ENCODE measurements at regions not wholly inside any gene's neighbourhood (a gene's known extent, or its start where the extent isn't known, plus 50 kb on each side); places are given as distances from the start of the nearest gene placed in this dataset.

DNA sequence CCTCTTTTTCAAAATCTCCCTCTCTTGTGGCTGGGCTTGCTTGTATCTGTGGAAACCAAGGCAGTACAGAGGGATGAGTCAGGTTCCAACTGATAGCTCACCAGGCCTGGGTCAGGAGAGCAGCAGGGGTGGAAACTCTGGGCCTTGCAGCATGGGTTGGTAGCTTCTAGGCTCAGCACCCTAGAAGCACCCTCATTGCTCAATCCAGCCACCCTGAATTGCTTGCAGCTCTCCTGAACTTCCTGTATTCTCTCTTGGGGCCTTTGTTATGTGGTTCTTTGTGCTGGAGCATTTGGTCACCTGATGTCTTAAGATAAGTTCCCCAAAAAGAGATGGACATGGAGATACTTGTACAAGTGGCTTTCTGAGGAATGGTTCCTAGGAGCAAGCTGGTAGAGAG, 169.4 kb downstream of the IRX5 start:
- no peak overlapping the region for H3K4ac ChIP-seq (ENCODE audit: low read depth, low read length)
- peaks cover 8% of the 10 kb centered on the region; the same call in 1 of the 2 replicates for H3K9me3 ChIP-seq (ENCODE audit: control insufficient read depth, insufficient read depth, low read length)
- no peaks in the 10 kb centered on the region for H3K9me1 ChIP-seq (ENCODE audit: insufficient read depth, low read length)
- H3K14ac ChIP-seq (replicated peaks; ENCODE audit: low read depth, low read length): no peak overlapping the region
- H2AFZ ChIP-seq (replicated peaks; ENCODE audit: low read length, poor library complexity): no peak overlapping the region
- no peak overlapping the region for H3K23ac ChIP-seq (ENCODE audit: low read depth, low read length)
- no peaks in the 10 kb centered on the region for H3K4me1 ChIP-seq (ENCODE audit: control insufficient read depth, insufficient read depth, low read length)
- no peaks in the 10 kb centered on the region for H3K27me3 ChIP-seq (ENCODE audit: control insufficient read depth, insufficient read depth, low read length)
- no peaks in the 10 kb centered on the region for H3K36me3 ChIP-seq (ENCODE audit: control insufficient read depth, insufficient read depth, low read length)
- ATAC-seq (ENCODE audit: low read depth): no peak
- intact Hi-C loops (cut with micrococcal nuclease): no loop called here
- H4K91ac ChIP-seq (ENCODE audit: insufficient read depth, low read depth, low read length): no peak overlapping the region
- H2BK15ac ChIP-seq (ENCODE audit: low read depth, low read length): no peak overlapping the region
- no peak overlapping the region for H4K8ac ChIP-seq (ENCODE audit: low read depth in 2 of 2, low read length in 2 of 2)
- dilution Hi-C loops (cut with HindIII; ENCODE audit: low sequenced_read_pairs, unreplicated experiment): no loop called here
- H3K27ac ChIP-seq (ENCODE audit: insufficient read depth, low read length): no peak overlapping the region
- no peak overlapping the region for H2BK120ac ChIP-seq (ENCODE audit: low read depth, low read length)
- H3K9ac ChIP-seq (ENCODE audit: low read depth, low read length): no peak overlapping the region
- H2AK9ac ChIP-seq (replicated peaks; ENCODE audit: low read depth, low read length, poor library complexity): no peak overlapping the region
- no peak overlapping the region for H2BK20ac ChIP-seq (ENCODE audit: low read depth, low read length)
- H2AK5ac ChIP-seq (ENCODE audit: low read depth, low read length): no peak overlapping the region
- no peak overlapping the region for H3K56ac ChIP-seq (ENCODE audit: extremely low read depth, insufficient read depth, low read length)
- BruUV-seq (replicated peaks): no TSS peak
- POLR2A ChIA-PET (ENCODE audit: unreplicated experiment): no interaction called here
- no peak overlapping the region for H2BK5ac ChIP-seq (ENCODE audit: low read depth, low read length, poor library complexity, severe bottlenecking)
- in situ Hi-C loops (cut with MboI; ENCODE audit: low sequenced_read_pairs): no loop called here
- no peak overlapping the region for H4K5ac ChIP-seq (ENCODE audit: low read depth, low read length)
- H3K4me2 ChIP-seq (ENCODE audit: low read depth, low read length): no peak overlapping the region
- no peak overlapping the region for H3K18ac ChIP-seq (ENCODE audit: low read depth, low read length)
- TF ChIP-seq MAZ (IDR thresholded peaks at IDR 0.05; ENCODE audit: borderline replicate concordance, low read depth, low read length) (no peak), BHLHE40 (IDR thresholded peaks at IDR 0.05; ENCODE audit: low read depth, low read length) (no peak), SMC3 (IDR thresholded peaks at IDR 0.05; ENCODE audit: low read depth, low read length) (no peak), FOS (IDR thresholded peaks at IDR 0.05; ENCODE audit: low read depth, low read length) (no peak), RCOR1 (IDR thresholded peaks at IDR 0.05; ENCODE audit: insufficient replicate concordance, low read length) (no peak), RAD21 (IDR thresholded peaks at IDR 0.05; ENCODE audit: low read length) (no peak), CEBPB (IDR thresholded peaks at IDR 0.05; ENCODE audit: low read depth, low read length) (no peak), MXI1 (IDR thresholded peaks at IDR 0.05; ENCODE audit: borderline replicate concordance, low read depth, low read length) (no peak), MAFK (IDR thresholded peaks at IDR 0.05; ENCODE audit: low read depth, low read length) (no peak), RFX5 (IDR thresholded peaks at IDR 0.05; ENCODE audit: low read depth, low read length) (no peak), NFE2L2 (IDR thresholded peaks at IDR 0.05; ENCODE audit: low read depth, low read length) (no peak), CHD1 (IDR thresholded peaks at IDR 0.05; ENCODE audit: low read depth, low read length) (no peak), CTCF (conservative IDR thresholded peaks at IDR 0.05; ENCODE audit: low read depth, low read length) (no peak), POLR2A (IDR thresholded peaks at IDR 0.05; ENCODE audit: low read depth, low read length) (no peak)
- TF ChIP-seq, protein P1, sequence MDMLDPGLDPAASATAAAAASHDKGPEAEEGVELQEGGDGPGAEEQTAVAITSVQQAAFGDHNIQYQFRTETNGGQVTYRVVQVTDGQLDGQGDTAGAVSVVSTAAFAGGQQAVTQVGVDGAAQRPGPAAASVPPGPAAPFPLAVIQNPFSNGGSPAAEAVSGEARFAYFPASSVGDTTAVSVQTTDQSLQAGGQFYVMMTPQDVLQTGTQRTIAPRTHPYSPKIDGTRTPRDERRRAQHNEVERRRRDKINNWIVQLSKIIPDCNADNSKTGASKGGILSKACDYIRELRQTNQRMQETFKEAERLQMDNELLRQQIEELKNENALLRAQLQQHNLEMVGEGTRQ (IDR thresholded peaks at IDR 0.05; ENCODE audit: low read depth, low read length): no peak
- TF ChIP-seq, protein P2, sequence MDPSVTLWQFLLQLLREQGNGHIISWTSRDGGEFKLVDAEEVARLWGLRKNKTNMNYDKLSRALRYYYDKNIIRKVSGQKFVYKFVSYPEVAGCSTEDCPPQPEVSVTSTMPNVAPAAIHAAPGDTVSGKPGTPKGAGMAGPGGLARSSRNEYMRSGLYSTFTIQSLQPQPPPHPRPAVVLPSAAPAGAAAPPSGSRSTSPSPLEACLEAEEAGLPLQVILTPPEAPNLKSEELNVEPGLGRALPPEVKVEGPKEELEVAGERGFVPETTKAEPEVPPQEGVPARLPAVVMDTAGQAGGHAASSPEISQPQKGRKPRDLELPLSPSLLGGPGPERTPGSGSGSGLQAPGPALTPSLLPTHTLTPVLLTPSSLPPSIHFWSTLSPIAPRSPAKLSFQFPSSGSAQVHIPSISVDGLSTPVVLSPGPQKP (IDR thresholded peaks at IDR 0.05; ENCODE audit: borderline replicate concordance, low read depth, low read length): no peak
- H3K79me1 ChIP-seq (ENCODE audit: low read depth in 1 of 2, low read length in 2 of 2): no peaks in the 10 kb centered on the region
- no peak overlapping the region for H3K4me3 ChIP-seq (ENCODE audit: insufficient read depth, low read depth, low read length)
- CTCF ChIA-PET: interaction anchor here (0.5 kb wide), 1 partner anchor 1789 kb away, joined by 4 read pairs; no protein-coding TSS in a partner anchor
- no peaks in the 10 kb centered on the region for H4K20me1 ChIP-seq (ENCODE audit: insufficient read depth, low read length)
- no peak for DNase-seq

Measured in IMR-90 (cell line).